GM19395 (cell line): ENCODE measurements at regions not wholly inside any gene's neighbourhood (a gene's known extent, or its start where the extent isn't known, plus 50 kb on each side); places are given as distances from the start of the nearest gene placed in this dataset.

Experiments used
- ATAC-seq: cut with Tn5 transposase; IDR thresholded peaks from one replicate; pipeline ENCODE4 v1.9.1; 2021; ENCODE audit warnings: mild to moderate bottlenecking, moderate library complexity; ENCODE audit not compliant: unreplicated experiment

DNA sequence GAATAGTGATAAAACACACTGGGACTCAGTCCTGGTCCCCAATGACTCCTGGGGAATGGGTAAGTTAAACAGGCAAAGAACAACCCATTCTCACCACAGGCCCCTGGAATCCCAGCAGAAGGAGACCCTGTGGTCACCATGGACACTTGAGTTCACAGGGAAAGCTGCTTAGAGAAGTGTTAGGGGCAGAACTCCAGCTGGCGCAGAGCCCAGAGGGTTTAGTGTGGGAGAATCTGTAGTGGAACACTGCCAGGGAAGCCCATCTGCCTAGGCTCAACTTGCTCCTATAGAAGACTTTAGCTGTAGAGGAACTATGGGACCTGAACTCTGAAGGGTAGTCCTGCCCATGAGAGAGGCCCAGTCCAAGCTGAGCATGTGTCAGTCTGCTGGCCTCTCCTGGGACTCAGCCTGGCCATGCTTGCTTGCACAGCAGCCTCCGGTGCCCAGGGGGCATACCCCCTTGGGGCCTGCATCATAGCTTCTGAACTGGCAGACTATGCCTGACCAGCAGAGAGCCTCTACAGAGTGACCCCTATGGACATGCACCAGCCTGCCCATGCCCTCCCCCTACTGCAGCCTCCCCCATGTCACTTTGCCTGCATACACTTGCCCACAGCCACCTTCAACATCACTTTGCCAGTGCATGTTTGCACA lies 343.5 kb downstream of the IDS start:
- ATAC-seq, result no peak

DNA sequence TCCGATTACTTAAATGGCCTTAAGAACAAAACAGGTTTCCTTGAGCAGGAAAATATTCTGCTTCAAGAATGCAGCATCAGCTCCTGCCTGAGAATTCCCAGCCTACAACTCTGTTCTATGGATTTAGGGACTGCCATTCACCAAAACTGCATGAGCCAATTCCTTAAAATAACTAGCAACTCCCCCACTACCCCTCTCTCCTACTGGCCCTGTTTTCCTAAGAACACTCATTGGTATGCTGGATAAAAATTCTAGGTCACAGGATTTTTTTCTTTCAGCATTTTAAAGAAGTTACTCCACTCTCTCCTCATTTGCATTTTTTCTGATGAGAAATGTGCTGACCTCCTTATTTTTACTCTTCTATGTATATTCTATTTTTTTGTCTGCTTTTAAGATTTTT lies 347.1 kb downstream of the IDS start:
- ATAC-seq, result no peak

DNA sequence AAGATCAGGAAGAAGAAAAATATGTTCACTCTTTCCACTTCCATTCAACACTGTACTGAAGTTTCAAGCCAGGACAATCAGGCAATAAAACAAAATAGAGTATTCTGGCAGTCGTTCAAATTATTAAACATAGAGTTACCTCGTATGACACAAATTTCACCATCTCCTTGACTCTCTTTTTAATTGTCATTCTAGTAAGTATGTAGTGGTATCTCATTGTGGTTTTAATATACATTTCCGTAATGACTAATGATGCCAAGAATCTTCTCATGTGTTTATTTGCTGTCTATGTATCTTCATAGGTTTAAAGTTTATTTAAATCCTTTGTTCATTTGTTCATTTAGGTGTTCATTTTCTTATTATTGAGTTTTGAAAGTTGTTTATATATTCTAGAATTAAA lies 352.2 kb downstream of the IDS start:
- ATAC-seq, result no peak

DNA sequence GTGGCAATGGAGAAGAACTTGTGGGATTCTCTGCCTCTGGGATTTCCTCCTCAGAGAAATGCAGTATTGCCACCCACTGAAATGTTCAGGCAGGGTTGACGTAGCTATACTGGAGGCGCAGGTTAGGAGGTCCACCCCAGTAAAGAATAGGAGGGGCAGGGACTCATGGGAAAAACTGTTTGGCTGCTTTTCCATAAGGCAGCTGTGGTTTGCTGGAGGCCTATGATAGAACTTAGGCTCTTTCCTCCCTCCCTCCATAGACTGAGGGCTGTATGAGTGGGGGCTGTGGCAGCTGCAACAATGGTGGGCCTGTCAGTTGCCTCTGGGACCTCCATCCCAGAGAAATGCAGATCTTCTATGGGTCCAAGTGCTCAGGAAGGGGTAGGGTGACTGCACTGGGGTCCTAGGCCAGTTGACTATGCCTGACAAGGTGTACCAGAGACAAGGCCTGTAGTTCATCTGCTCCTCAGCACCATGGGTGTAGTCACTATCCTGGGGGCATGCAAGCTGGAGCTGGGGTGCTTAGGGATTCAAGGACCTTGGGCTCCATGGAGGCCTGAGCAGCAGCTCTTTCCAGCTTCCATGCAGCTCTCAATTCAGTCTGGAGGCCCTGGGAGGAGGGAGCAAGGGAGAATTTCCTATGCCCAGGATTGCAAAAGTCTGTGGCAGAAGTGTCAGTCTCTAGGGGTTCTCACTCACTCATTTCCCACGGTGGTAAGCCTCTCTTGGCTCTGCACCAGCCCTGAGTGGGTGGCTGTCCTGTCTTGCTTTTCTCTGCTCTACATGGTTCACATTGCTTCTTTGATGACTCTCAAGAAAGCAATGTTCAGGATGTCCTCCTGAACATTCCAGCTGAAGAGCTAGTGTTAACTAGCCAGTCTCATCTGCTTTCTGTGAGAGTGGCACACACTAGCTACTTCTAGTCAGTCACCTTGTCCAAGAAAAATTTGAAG lies 353.0 kb downstream of the IDS start:
- no peak for ATAC-seq

DNA sequence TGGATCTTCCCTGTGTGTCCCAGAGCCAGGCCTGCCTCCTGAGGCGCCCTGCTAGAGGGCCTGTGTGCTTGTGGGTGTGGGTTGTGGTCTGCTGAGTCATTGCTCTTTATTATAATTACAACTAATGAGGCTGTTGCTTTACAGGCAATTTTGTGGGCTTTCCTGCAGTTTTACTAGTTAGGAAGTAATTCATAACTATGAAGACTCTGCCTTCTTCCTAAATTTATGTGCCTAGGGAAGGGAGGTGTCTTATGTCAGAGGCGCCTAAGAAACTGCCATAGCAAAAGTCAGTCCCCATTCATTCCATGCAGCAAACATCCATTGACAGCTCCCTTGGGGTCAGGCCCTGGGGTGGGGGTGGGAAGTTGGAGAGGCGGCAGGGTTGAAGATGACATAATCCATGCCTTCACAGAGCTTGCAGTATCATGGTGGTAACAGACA lies 359.2 kb downstream of the IDS start:
- no peak for ATAC-seq

DNA sequence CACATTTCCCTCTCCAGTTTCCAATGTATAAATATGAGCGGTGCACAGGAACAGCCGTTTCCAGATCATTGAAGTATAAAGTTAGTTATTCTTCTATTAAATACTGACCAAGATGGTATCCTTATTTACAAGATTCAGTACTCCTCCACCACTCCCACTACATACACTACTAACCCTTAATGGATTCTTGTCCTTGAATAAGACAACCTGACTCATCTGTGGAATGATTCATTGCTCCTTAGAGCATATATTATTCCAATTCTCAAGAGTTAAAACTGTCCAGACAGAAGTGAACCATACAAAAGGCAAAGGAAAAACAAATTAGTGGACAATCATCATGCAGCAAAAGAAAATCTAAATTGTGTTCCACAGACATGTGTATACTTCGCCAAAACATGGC lies 373.3 kb downstream of the IDS start:
- ATAC-seq, result no peak

DNA sequence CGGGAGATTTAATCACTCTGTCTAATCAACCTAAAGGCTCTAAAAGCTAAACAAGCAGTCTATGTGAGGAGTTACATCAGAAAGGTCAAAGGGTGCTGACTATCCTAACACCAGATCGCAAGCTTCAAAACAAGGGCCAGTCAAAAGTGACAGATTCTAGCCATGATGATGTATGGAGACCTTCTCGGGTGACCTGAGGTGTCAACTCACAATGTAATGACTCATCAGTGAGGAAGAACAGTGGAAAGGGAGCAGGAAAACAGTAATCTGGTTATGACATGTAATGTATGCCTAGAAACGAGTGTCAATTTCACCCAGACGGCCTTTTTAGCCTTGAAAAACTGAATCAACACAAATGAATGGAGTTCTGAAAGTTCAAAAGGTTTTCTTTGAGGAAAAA lies 375.3 kb downstream of the IDS start:
- ATAC-seq, result no peak

DNA sequence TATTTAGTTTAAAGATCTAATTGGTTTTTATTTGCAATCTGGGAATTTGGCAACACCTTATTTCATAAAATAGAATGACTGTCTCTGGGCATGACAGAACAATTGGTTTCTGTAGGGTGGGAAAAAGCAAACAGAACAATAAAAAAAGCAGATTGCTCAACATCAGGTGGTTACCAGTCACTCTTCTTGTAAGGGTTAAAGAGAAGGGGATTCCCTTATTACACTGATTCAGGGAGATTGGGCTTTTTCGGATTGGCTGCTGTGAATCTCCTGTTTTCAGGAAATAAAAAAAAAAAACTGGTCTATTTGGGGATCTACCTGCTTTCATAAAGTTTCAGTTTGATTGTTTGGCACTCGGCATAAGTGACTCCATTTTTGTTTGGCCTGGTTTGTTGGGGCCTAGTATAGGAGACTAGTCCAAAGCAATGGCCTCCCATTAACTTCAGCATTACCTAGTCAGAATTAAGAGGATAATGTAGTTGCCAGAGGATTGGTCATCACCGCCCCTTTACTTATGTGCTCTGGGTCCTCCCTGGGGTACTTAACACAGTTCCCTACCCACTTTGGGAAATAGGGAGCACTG lies 380.5 kb downstream of the IDS start:
- no peak for ATAC-seq

DNA sequence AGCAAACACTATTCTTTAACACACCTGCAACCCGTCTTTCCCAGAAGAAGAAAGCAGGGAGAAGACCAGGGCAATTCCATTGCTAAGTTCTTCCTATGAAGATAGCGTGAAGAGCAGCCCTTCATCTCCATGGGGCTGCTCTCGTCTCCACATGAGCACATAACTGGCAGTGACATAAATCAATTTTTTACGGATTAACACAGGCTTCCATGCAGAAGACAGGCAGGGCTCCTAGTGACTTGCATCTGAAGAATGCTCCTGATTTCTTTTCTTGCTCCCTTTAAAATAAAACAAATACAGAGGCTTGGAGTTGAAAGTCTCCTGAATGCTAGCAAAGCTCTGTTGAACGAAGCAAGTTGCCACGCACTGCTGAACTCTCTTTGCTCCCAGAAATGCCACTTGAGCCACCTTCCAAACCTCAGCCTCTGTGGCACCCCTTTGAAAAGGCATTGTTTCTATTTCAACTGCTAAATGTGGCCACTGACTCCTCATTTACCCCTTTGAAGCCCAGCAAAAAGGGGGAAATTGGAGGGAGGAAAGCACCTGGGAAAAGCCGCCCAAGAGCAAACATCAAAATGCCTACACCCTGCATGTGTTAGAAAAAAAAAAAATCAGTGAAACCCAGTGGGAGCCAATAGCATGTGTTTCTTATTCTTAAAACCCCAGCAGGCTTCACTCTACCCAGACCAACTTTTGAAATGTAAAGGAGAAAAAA lies 383.7 kb downstream of the IDS start:
- ATAC-seq, result no peak

DNA sequence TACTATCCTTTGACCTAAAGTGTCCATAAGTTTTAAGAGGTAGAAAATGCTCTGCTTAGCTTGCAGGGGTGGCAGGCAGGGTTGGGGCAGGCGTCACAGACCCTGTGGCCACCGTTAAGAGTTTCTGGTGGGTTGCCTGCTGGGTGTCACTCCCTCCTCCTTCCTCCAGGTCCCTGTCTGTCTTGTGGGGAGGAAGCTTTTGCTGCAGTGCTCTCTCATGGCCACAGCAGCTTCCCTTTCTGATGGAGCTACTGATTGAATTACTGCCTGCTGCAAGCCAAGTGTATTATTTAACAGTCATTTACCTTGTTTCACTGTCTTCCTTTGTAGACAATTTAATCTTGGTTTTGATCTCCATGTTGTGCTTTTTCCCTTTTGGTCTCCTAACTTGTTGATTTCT lies 384.6 kb downstream of the IDS start:
- ATAC-seq, result no peak

DNA sequence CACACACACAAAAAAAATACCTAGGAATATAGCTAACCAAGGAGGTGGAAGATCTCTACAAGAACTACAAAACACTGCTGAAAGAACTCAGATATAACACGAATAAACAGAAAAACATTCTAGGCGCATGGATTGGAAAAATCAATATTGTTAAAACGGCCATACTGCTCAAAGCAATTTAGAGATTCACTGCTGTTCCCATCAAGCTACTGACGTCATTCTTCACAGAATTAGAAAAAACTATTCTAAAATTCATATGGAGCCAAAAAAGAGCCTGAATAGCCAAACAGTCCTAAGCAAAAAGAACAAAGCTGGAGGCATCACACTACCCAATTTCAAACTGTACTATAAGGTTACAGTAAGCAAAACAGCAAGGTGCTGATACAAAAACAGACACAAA lies 390.2 kb downstream of the IDS start:
- ATAC-seq, result no peak

DNA sequence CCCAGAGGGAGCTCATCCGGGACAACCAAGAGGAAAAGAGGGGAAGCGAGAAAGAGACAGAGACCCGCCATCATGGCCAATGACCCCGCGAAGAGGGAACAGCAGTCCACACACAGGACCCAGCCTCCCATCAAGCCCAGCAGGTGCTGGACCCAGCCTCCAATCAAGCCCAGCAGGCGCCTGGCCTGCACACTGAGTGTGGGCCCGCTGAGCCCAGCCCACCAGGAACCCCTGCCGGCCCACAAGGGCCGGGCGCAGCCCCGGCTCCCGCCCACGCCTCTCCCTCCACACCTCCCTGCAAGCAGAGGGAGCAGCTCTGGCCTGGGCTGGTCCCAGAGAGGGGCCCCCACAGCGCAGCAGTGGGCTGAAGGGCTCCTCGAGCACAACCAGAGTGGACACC lies 391.1 kb downstream of the IDS start:
- no peak for ATAC-seq

DNA sequence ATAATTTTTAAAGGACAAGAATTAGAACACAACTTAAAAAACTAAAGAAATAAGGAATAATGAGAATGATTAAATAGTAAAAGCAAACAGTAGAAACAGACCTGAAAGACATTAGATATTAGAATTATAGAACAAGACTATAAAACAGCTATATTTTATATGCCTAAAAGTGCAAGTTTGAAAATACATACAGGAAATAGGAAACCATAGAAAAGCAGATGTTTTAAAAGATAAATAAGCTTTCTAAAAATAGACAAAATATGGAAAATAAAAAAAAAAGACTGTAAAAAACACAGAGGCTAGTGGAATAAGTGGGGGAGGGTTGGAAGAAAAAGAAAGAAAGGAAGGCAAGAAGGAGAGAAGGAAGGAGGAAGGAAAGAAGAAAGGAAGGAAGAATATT lies 407.3 kb downstream of the IDS start:
- no peak for ATAC-seq

DNA sequence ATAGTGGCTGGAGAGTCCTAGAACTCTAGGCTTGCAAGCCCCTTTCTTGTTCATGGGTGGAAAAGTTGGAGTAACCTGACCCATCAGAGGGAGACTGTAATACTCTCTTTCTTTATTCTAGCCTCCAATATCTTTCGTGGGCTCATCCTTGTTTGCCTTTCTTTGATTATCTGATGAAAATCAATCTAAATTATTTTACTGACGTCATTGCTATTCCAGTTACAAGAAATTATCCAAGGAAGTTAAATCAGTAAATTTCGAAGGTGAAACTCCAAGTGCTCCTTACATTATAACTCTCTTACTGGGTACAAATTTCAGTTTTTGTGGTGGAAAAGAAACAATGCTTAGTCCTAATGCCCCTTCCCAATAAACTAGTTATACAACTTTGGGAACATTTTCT lies 412.9 kb downstream of the IDS start:
- no peak for ATAC-seq

DNA sequence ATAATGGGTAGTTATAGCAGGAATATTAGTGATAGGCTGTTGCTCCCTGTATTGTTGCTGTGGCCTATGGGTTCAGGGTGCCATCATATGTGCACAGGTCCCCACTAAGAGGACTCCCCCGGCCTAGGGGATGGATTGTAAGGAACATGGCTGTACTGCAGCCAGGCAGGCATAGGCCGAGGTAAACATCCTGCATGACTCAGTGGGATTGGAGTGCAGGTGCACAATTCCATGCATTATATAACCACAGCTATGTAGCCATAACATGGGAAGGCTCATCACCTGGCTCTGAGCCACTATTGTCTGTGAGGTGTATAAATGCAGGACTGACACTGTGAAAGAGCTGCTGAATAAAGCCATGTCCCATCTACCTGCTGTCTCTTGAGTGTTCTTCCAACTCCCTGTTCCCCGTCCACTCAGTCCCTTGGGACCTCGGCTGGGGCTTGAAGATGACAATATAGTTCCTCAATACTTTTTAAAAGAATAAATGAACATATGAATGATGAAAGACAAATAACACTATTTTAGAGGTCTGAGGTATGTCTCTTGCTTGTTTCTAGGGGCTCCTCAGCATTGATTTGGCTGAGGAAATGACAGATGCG lies 425.2 kb downstream of the IDS start:
- no peak for ATAC-seq

DNA sequence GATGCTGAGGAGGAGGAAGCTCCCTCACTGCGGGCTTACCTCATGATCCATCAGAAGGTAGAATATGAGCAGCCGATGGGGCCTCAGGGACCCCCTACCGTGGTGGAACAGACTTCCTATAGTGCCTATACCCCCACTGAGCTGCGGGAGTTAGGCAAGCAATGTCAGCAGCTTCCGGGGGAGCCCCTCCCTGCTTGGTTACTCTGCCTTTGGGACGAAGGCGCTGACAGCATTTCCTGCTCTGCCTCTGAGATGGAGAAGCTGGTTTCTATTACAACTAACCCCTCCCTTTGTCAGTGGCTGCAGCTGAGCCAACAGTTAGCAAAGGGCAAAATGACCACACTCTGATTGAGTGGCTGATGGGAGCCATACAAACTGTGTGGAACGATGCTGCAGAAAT lies 430.7 kb downstream of the IDS start:
- ATAC-seq, result peak; percentile 59

DNA sequence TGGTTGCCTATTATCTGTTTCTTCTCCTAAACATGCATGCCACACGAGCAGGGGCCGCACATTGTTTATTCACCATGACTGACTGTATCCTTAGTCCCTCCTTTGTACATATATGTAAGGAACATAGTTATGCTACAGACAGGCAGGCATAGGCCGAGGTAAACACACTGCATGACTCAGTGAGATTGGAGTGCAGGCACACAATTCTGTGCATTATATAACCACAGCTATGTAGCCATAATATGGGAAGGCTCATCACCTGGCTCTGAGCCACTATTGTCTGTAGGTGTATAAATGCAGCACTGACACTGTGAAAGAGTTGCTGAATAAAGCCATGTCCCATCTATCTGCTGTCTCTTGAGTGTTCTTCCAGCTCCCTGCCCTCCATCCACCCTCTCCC lies 431.6 kb downstream of the IDS start:
- ATAC-seq, result no peak

DNA sequence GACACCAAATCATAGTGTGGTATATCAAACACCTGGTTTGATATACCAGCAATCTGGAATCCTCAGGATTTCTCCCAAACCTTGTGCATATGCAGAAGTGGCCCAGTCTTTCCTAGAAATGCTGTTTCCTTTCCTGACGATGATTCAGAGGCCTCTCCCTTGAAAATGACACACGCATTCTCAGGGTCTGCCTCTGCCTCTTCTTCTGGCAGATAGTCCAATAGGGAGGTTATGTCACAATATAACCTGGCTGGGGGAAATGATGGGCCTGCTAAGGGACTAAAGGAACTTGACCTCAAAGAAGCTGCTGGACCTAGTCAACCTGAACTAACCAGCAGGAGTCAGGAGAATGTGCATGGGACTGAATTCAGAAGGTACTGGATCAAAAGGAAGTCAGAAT lies 435.2 kb downstream of the IDS start:
- ATAC-seq, result no peak

DNA sequence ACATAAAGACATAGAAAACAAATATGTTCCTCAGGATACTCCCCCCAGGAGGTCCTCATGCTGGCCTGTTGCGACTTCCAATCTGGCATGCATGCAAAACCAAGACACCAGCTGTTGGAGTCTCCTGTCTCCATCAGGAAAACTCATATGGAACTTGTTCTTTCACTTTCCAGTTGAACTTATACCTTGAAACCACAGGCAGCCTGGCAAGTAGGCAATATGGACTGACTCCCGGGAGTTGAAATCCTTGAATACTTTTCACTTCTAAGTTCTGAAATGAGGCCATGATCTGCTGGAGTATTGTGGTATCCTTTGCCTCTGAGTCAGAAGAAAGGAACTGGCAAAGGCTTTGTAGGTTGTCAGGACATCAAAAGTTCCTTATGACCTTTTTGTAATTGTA lies 444.2 kb downstream of the IDS start:
- ATAC-seq, result no peak
